ENCODE measurements at regions not wholly inside any gene's neighbourhood (a gene's known extent, or its start where the extent isn't known, plus 50 kb on each side); places are given as distances from the start of the nearest gene placed in this dataset.

DNA sequence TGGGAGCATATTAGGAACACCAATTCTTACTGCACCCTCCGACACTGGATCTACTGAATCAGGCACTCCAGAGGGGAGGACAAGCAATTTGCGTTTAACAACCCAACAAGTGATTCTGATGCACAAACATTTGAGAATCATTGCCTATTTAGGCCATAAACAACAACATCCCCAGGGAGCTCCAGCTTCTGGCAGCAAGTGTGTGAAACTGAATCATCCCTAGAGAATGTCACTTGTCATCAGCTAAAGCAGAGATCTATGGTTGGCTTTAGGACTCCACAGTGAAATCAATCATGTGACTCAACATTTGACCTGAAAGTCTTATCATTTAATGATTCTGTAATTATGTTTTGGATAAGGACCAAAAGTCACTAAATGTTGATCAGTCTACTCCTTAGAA is 505.0 kb upstream of the FLRT2 start:
- TF ChIP-seq, protein P1, sequence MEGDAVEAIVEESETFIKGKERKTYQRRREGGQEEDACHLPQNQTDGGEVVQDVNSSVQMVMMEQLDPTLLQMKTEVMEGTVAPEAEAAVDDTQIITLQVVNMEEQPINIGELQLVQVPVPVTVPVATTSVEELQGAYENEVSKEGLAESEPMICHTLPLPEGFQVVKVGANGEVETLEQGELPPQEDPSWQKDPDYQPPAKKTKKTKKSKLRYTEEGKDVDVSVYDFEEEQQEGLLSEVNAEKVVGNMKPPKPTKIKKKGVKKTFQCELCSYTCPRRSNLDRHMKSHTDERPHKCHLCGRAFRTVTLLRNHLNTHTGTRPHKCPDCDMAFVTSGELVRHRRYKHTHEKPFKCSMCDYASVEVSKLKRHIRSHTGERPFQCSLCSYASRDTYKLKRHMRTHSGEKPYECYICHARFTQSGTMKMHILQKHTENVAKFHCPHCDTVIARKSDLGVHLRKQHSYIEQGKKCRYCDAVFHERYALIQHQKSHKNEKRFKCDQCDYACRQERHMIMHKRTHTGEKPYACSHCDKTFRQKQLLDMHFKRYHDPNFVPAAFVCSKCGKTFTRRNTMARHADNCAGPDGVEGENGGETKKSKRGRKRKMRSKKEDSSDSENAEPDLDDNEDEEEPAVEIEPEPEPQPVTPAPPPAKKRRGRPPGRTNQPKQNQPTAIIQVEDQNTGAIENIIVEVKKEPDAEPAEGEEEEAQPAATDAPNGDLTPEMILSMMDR (IDR thresholded peaks at IDR 0.05; ENCODE audit: control insufficient read depth, insufficient read depth, low read depth, low read length, missing control alignments), result no peak
- DNase-seq (ENCODE audit: low read depth), result no peak
- no peak overlapping the region for H3K4me3 ChIP-seq (ENCODE audit: control insufficient read depth, low read depth, low read length)

DNA sequence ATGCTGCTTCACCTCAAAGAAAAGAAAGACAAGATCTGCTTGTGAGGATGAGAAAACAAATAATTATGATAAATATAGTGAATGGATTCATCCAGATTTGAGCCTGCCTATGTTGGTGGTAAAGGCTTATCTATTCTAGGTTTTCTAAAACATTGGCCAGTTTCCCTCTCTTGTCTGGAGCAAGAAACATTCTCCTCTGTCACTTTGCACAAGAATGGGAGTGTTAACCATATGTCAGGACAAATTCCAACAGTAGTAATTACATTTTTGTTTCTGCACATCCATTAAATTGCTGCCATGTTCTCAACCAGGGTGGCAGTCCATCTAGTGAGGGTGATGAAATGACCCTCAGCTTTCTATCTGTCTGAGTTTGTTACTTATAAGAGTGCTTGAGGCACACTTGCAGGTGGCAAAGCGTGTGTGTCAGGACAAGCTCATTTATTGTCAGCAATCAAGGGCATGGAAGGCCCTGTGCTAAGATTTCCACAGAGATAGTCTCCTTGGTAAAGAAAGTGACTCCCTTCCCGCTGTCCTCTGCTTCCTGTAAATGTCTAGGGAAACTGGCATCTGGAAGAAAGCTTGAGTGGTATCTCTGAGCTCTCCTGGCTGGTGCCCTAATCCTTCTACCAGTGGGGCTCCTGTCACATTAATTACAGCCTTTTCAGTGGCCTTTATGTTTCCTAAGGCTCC is 502.1 kb upstream of the FLRT2 start:
- TF ChIP-seq, protein P1 (IDR thresholded peaks at IDR 0.05; ENCODE audit: control insufficient read depth, insufficient read depth, low read depth, low read length, missing control alignments), result no peak
- no peak for DNase-seq (ENCODE audit: low read depth)
- H3K4me3 ChIP-seq (ENCODE audit: control insufficient read depth, low read depth, low read length), result no peak overlapping the region

DNA sequence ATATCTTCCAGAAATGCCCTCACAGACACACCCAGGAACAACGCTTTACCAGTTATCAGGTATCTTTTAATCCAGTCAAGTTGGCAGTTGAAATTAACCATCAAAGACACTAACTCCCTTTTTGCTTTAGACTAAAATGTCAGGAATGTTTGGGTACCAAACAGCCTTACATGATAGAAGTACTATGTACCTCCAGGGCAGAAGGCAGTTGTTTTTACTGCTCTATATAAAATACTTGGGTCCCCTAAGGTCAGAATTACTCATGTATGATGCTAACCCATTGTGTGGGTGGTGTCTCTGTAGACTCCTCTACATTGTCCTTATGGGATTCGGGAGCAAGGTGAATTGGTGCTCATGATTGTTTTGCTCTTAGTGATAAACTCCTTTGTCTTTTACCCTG is 492.5 kb upstream of the FLRT2 start:
- DNase-seq (ENCODE audit: low read depth), result no peak
- TF ChIP-seq, protein P1 (IDR thresholded peaks at IDR 0.05; ENCODE audit: control insufficient read depth, insufficient read depth, low read depth, low read length, missing control alignments), result no peak
- no peak overlapping the region for H3K4me3 ChIP-seq (ENCODE audit: control insufficient read depth, low read depth, low read length)

DNA sequence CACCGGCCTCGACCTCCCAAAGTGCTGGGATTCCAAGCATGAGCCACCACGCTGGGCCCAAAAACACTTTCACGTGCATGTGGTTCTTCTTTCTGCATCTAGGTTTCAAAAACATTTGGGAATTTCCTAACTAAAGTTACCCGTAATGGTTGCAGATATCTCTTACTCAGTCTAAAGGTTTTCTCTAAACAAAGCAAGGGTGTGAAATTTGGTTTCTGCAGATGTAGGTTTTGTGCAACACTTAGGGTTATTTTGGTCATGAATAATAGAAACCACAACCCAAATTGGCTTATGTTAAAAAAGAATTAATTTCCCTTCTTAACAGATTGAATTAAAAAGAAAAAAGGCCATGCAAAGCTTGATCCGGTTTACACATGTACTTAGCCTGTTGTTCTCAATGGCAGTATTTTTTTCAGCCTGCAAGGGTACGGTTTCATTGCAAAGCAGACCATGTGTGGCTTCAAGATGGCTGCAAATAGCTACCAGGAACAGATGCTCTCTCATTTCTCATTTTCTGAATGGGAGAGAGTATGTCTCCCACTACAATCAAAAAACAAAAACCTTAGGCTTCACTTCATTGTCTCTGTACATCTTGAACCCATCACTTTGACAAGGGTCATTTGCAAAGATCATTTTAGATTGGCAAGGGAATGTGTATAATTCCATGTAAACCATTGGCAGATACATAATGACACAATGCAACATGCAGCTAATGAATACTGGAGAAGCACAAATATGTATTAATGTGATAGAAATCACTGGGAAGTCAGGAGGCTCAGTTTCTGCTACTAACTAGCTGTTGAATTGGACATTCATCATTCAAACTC is 491.2 kb upstream of the FLRT2 start:
- no peak overlapping the region for H3K4me3 ChIP-seq (ENCODE audit: control insufficient read depth, low read depth, low read length)
- TF ChIP-seq, protein P1 (IDR thresholded peaks at IDR 0.05; ENCODE audit: control insufficient read depth, insufficient read depth, low read depth, low read length, missing control alignments), result no peak
- no peak for DNase-seq (ENCODE audit: low read depth)

DNA sequence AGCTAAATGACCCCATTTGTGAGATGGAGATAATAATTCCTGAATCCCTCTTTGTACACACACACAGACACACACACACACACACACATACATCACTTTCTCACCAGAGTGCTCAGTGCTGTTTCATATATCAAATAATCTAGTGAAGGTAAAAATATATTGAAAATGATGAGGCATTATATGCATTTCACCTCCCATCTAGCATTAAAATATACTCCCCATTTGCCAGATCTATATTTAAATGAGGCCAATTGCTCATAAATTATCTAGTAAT is 490.7 kb upstream of the FLRT2 start:
- no peak for DNase-seq (ENCODE audit: low read depth)
- TF ChIP-seq, protein P1 (IDR thresholded peaks at IDR 0.05; ENCODE audit: control insufficient read depth, insufficient read depth, low read depth, low read length, missing control alignments), result no peak
- no peak overlapping the region for H3K4me3 ChIP-seq (ENCODE audit: control insufficient read depth, low read depth, low read length)

DNA sequence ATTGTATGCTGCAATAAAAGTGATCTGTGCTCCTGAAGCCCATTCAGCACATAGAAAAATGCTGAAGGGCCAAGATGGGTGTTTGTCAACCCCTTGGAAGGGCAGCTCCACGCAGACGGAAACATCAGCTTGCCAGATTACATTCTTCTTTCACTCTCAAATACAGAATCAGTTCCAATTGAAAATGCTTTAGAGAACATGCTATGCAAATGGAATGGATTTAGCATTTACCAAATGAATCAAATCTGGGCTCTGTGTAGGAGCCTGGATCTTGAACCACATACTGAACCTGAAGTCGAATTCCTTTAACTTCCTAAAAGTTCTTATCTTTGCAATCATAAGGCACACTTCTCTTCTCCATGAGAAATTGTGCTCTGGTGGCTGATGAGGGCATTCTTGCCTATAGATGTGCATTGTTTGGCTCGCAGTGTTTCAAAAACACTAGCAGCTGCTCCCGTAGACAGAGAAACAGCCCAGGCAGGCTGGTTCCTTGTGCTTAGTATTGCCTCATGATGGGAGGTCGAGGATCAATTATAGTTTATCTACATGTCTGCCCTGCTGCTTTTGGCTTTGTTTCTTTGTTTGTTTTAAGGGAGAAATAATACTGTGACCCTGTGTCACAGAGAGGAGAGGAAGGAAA is 489.8 kb upstream of the FLRT2 start:
- TF ChIP-seq, protein P1 (IDR thresholded peaks at IDR 0.05; ENCODE audit: control insufficient read depth, insufficient read depth, low read depth, low read length, missing control alignments), result no peak
- no peak for DNase-seq (ENCODE audit: low read depth)
- H3K4me3 ChIP-seq (ENCODE audit: control insufficient read depth, low read depth, low read length), result no peak overlapping the region
